NCI-H460 (cell line): ENCODE measurements at regions not wholly inside any gene's neighbourhood (a gene's known extent, or its start where the extent isn't known, plus 50 kb on each side); places are given as distances from the start of the nearest gene placed in this dataset.
"Not testable (repeated sequence)": the region's sequence is repeated elsewhere in the genome, so short reads cannot be mapped to it uniquely, and the experiment has no call there.

Experiments used
- DNase-seq: peaks from one replicate; pipeline ENCODE4 v3.0.0-alpha.2; 2016; ENCODE audit warnings: low read depth; ENCODE audit errors: extremely low read depth

DNA sequence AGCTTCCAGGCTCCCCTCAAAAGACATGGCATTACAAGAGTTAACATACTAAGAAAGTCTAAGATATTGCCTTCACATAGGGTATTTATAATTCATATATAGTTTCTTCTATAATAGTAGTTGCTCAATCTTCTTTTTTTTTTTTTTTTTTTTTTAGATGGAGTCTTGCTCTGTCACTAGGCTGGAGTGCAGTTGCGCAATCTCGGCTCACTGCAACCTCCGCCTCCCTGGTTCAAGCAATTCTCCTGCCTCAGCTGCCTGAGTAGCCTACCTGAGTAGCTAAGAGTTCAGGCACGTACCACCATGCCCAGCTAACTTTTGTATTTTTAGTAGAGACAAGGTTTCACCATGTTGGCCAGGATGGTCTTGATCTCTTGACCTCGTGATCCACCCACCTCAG, 337.0 kb downstream of the FAM181B start:
- not testable (repeated sequence) for DNase-seq

DNA sequence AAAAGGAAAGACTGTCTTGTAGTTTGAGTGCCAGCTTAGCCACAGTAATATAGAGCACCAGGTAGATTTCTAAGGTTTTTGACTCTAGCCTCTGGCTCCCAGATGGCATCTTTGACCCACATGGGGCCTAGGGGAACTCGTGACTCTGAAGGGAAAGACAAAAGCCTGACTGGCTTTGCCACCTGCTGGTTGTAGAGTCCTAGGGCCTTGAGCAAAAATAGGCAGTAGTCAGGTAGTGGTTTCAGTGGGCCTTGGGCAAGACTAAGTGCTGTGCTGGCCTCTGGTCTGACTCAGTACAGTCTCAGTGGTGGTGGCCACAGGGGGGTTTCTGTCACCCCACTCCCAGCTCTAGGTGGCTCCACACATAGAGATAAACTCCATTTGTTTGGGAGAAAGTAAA, 349.4 kb downstream of the FAM181B start:
- no peak for DNase-seq

- no peak for DNase-seq
These were observed 359.7 kb downstream of the FAM181B start for GRCh38 chr11:82373781-82374542.

GRCh38 chr11:82365351-82365750, 368.3 kb downstream of the FAM181B start:
- no peak for DNase-seq

GRCh38 chr11:82356316-82356715, 377.3 kb downstream of the FAM181B start:
- no peak for DNase-seq

DNA sequence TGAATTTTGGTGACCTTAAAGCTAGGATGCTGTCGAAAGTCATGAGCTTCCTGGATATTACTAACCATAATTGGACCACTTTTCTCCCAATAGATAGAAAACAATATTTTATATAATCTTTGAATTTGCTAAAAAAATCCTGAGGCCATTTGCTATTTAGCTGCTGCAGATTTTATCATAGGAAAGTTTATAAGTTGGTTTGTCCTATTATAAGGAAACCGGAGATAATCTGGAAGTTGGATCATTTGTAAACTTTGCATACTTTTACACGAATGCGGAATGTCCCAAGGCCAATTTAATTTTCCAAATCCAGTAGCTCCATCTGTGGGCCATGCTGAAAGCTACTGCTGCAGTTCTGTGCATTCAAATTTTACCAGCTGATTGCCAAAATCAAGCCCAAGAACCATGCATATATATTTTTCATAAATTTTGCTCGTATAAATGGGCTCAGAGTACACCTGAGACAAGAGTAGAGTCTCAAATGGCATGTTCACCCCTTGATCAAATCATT, 378.3 kb downstream of the FAM181B start:
- no peak for DNase-seq

- no peak for DNase-seq
These were observed 406.8 kb downstream of the FAM181B start for GRCh38 chr11:82326853-82327252.

DNA sequence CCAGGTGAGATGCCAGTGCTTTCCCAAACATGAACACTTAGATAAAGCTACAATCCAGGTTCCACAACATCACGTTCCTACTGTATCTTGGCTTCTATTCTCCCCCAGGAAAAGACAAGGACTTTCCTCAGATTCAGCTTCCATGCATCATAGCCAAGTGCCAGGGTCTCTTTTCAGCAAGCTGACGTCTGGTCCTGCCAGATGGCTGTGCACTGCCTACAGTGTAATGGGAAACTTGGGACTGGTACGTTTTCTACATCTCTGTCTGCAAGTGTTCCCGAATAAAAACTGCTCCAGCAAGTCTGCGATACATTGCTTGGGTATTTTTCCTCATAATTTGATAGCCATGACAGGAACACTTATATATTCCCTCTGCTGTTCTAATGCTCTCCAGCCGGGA, 412.5 kb downstream of the FAM181B start:
- DNase-seq: no peak

GRCh38 chr11:82315093-82315492, 418.6 kb downstream of the FAM181B start:
- DNase-seq: no peak

- DNase-seq: no peak
These were observed 424.7 kb downstream of the FAM181B start for GRCh38 chr11:82308979-82309378.

- no peak for DNase-seq
These were observed 428.5 kb downstream of the FAM181B start for GRCh38 chr11:82305123-82305522.

GRCh38 chr11:82303671-82304070, 430.0 kb downstream of the FAM181B start:
- no peak for DNase-seq

DNA sequence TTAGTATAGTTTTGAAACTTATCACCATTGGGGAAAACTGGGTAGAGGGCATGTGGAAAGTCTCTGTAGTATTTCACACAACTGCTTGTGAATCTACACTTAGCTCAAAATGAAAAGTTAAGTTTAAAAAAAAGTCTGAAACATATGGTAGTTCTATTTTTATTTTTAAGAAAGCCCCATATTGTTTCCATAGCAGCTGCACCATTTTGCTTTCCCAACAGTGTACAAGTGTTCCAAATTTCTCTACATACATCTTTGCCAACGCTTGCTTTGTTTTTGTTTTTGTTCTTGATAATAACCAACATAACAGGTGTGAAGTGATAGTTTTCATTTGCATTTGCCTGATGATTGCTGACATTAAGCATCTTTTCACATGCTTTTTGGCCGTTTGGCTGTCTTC, 445.2 kb downstream of the FAM181B start:
- no peak for DNase-seq

- no peak for DNase-seq
These were observed 462.8 kb downstream of the FAM181B start for GRCh38 chr11:82270870-82271269.

DNA sequence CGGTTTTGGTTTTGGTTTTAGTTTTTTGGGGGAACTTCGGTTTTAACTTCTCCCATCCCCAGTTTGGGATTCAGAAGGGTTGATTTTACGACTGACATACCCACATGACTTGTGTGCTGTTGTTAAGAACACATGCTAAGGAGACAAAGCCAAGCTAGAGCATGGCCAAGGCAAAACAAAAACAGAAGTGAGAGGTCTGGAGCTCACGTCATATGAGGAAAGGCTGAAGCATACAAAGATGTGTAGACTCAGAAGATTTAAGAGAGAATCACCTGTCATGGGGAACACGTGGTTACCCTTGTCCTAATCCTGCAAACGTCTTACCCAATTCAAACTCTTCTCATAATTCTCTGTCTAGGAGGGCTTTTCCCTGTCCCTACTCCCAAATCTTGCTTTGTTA, 465.0 kb downstream of the FAM181B start:
- no peak for DNase-seq

DNA sequence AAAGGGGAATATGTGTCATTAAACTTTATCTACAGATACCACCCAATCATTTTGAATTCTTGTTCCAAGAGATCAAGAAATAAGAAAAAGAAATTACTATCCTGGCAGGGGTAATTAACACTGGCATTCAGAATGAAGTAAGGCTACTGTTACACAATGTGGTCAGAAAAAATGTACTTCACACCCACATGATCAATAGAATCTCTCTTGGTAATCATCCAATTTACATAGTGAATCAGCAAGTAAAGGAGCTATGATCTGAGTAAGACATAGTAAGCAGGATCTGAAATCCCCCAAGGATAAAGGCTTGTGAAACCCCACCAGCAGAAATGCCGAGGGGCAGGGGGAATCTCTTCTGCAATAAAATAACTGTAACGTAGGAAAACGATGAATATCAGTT, 466.5 kb downstream of the FAM181B start:
- DNase-seq: no peak

DNA sequence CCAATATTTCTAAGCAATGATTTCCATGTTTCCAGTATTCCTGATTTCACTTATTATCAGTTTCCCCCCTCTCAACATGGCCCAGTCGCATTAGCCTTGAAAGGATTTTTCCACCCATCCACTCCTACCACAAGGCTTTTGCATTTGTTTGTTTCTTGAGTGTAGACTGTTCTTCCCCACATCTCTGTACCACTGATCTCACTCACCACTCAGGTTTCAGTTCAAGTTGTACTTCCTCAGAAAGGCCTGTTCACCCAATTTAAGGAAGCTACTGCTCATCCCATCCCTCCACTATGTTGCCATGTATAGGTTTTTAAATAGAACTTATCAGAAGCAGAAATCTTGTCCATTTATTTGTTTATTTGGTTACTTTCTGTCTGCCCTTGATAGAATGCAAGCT, 472.3 kb downstream of the FAM181B start:
- no peak for DNase-seq

- no peak for DNase-seq
These were observed 483.6 kb downstream of the FAM181B start for GRCh38 chr11:82250047-82250446.

DNA sequence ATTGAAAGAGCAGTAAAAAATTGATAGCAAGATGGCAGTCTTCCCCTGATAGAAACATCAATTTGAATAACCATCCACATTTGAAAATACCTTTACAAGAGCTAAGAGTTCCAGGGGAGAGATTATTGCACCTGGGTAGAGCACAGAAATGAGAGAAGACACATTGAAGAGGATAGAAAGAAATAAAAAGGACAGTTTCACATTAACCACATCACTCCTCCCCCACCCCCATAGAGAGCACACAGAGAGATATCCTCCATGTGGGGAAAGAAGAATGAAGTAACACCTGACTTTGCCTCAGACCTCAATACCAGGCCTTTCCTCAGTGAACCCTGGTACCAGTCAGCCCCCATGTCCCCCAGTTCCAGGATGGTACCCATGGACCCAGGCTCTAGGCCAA, 486.7 kb downstream of the FAM181B start:
- DNase-seq: no peak

DNA sequence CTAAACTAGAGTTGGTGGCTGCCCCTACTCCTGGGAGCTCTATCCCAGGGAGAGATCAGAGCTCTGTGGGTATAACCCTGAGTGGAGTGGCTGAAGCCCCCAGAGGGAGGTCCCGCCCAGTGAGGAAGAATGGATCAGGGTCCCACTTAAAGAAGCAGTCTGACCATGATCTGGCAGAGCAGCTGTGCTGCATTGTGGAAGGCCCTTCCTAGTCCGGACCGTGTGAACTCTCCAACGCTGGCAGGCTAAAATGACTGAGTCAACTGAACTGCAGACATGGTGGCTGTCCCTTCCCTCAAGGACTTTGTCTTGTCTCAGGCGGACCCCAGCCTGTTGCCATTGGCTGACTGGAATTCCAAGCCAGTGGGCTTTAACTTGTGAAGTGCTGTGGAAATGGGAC, 494.2 kb downstream of the FAM181B start:
- DNase-seq: no peak

- no peak for DNase-seq
These were observed 499.4 kb downstream of the FAM181B start for GRCh38 chr11:82234256-82234655.

GRCh38 chr11:82233201-82233600, 500.5 kb downstream of the FAM181B start:
- DNase-seq: no peak

DNA sequence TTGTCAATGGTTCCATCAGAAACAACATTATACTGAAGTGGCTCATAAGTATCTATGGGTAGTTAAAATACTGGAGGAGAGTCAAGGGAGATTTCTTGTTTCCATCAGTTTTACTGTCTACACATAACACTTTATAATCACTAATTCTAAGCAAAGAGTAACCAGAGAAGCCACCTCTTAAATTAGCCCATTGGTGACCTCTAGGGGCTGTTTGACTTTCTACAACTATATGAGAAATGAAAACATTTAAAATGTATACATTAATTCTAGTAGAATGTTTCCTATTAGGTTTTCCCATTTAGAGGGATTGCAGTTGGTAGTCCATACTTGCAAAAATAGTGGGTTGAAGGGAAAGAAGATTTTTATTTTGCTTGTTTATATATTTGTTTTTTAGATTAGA, 504.3 kb downstream of the FAM181B start:
- peak; percentile 8 for DNase-seq
